ENCODE measurements at regions not wholly inside any gene's neighbourhood (a gene's known extent, or its start where the extent isn't known, plus 50 kb on each side); places are given as distances from the start of the nearest gene placed in this dataset.

DNA sequence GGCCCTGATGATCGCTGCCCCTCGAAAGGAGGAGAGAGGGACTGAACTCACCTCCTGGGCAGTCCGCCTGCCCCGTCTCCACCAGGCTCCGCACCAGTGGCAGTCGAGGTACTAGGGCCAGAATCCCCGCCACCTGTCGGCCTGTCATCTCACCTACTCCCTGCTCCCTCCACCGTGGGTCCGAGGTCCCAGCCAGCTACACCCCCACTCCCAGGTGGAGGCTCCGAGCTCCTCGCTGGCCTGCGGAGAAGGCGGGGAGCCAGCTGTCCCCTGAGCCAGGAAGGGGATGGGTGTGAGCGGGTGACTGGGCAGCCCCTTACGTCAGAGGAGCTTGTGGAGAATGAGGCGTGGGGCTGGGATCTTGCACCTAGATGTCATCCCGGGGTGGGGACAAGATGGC lies 1066.5 kb upstream of the MANEA start:
- DNase-seq (ENCODE audit: low read depth) = no peak
- H3K36me3 ChIP-seq (ENCODE audit: control insufficient read depth, insufficient read depth, low read length) = no peaks in the 10 kb centered on the region
- TF ChIP-seq, protein P1, sequence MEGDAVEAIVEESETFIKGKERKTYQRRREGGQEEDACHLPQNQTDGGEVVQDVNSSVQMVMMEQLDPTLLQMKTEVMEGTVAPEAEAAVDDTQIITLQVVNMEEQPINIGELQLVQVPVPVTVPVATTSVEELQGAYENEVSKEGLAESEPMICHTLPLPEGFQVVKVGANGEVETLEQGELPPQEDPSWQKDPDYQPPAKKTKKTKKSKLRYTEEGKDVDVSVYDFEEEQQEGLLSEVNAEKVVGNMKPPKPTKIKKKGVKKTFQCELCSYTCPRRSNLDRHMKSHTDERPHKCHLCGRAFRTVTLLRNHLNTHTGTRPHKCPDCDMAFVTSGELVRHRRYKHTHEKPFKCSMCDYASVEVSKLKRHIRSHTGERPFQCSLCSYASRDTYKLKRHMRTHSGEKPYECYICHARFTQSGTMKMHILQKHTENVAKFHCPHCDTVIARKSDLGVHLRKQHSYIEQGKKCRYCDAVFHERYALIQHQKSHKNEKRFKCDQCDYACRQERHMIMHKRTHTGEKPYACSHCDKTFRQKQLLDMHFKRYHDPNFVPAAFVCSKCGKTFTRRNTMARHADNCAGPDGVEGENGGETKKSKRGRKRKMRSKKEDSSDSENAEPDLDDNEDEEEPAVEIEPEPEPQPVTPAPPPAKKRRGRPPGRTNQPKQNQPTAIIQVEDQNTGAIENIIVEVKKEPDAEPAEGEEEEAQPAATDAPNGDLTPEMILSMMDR (IDR thresholded peaks at IDR 0.05; ENCODE audit: insufficient read depth, low read depth, low read length) = no peak
- H3K27me3 ChIP-seq (ENCODE audit: control insufficient read depth, insufficient read depth, low read length) = no peaks in the 10 kb centered on the region
- H3K4me3 ChIP-seq (ENCODE audit: low read depth, low read length) = no peak overlapping the region
- ChIA-PET POLR2A (no interaction called here), CTCF (no interaction called here)

DNA sequence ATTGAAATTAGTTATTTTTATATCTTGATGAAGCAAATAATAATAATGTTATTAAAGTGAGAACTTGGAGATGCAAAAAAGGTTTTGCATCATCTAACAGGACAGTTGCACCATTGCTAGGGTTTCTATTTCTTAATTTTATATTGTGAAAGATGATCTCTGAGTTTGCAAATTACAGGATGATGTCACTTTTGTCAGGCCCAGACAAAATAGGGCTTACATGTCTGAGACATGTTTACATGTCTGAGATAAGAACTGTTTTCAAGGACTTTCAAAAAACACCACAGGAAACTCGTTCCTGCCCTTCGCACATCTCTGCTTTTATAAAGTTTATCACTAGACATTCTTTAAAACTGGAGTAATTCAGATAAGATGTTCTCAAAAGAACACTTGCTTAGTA lies 1075.8 kb upstream of the MANEA start:
- no peak for DNase-seq (ENCODE audit: low read depth)
- CTCF ChIA-PET = no interaction called here

DNA sequence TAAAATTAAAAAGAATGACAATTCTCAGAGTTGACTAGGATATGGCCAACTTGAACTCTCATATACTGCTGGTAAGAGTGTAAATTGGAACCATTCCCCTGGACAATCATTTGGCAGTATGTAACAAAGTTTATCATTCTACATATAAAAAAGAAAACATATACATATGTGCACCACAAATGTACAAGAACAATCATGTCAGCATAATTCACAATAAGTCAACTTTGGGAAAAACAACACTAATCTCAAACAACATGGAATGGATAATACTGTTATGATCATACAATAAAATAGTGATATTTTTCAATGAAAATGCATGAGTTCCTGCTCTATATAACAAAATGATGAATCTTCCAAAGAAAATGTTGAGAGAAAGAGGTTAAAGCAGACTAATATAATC lies 1078.7 kb upstream of the EPHA7 start:
- TF ChIP-seq, protein P1 (IDR thresholded peaks at IDR 0.05; ENCODE audit: insufficient read depth, low read depth, low read length) = no peak
- Histone ChIP-seq H3K36me3 (ENCODE audit: control insufficient read depth, insufficient read depth, low read length) (no peaks in the 10 kb centered on the region), H3K4me3 (ENCODE audit: low read depth, low read length) (no peak overlapping the region), H3K27me3 (ENCODE audit: control insufficient read depth, insufficient read depth, low read length) (no peaks in the 10 kb centered on the region)
- DNase-seq (ENCODE audit: low read depth) = no peak
- CTCF ChIA-PET = no interaction called here
- POLR2A ChIA-PET = no interaction called here

More for the DNA sequence above, 1075.8 kb upstream of the MANEA start:
- no peak overlapping the region for H3K4me3 ChIP-seq (ENCODE audit: low read depth, low read length)
- POLR2A ChIA-PET = no interaction called here
- no peaks in the 10 kb centered on the region for H3K27me3 ChIP-seq (ENCODE audit: control insufficient read depth, insufficient read depth, low read length)
- TF ChIP-seq, protein P1 (IDR thresholded peaks at IDR 0.05; ENCODE audit: insufficient read depth, low read depth, low read length) = no peak
- H3K36me3 ChIP-seq (ENCODE audit: control insufficient read depth, insufficient read depth, low read length) = no peaks in the 10 kb centered on the region

DNA sequence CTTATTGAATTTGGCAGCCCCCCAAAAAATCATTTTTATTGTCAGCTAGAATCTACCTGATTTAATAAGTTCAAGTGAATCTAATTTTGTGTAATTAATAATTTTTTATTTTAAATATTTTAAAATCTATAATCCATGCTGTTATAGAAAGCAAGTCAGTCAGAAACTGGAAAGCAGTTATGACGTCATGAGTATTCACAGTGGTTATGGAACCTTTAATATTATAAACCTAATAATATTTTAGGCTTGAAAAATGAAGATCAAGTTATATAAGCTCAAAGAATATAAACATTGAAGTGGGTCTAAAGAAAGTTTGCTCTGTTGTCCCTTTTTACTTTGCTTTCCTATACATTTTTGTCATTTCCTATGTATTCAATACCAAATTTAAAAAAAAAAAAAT lies 1075.1 kb upstream of the EPHA7 start:
- H3K36me3 ChIP-seq (ENCODE audit: control insufficient read depth, insufficient read depth, low read length) = no peaks in the 10 kb centered on the region
- POLR2A ChIA-PET = no interaction called here
- DNase-seq (ENCODE audit: low read depth) = no peak
- no peaks in the 10 kb centered on the region for H3K27me3 ChIP-seq (ENCODE audit: control insufficient read depth, insufficient read depth, low read length)
- H3K4me3 ChIP-seq (ENCODE audit: low read depth, low read length) = no peak overlapping the region
- CTCF ChIA-PET = no interaction called here
- TF ChIP-seq, protein P1 (IDR thresholded peaks at IDR 0.05; ENCODE audit: insufficient read depth, low read depth, low read length) = no peak

DNA sequence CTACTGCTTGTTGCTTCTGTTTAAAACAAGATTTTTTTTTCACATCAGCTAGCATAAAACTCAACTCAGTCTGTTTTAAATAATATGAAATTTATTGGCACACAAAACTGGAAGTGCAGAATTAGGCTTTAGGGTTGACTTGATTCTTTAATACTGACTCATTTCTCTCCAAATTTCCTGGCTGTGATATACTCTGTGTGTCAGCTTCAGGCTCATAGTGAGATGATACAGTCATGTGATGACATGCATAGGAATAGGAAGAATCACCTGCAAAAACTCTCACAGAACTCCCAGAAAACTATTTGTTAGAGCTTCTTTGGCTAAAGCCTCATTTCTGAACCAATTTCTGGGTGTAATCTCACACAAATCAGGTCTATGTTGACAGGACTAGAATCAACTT lies 1068.0 kb upstream of the EPHA7 start:
- Histone ChIP-seq H3K27me3 (ENCODE audit: control insufficient read depth, insufficient read depth, low read length) (no peaks in the 10 kb centered on the region), H3K4me3 (ENCODE audit: low read depth, low read length) (no peak overlapping the region), H3K36me3 (ENCODE audit: control insufficient read depth, insufficient read depth, low read length) (no peaks in the 10 kb centered on the region)
- DNase-seq (ENCODE audit: low read depth) = no peak
- ChIA-PET POLR2A (no interaction called here), CTCF (no interaction called here)
- TF ChIP-seq, protein P1 (IDR thresholded peaks at IDR 0.05; ENCODE audit: insufficient read depth, low read depth, low read length) = no peak

Measured in BJ (cell line).